A549 (cell line): ENCODE measurements at regions not wholly inside any gene's neighbourhood (a gene's known extent, or its start where the extent isn't known, plus 50 kb on each side); places are given as distances from the start of the nearest gene placed in this dataset.

ENCODE experiments used
- ATAC-seq, 2 experiments: fragments of 200-7000 bp in 1 of 2; fragments of >200 bp in 1 of 2; cut with Nextera tagmentation in 1 of 2; cut with Tn5 transposase in 1 of 2; 3 replicates each; pipeline versions ENCODE4 v1.8.0 to v1.9.1; 2018 to 2020; ENCODE audit warnings: mild to moderate bottlenecking in 1 of 2, moderate library complexity in 1 of 2
- CTCF ChIA-PET: fragments of 300-600 bp; sonication (Branson Sonifier 250); formaldehyde crosslinking; extraction: SDS; loops from one replicate; lab custom pipeline; 2021; ENCODE audit warnings: antibody characterized with exemption, inconsistent platforms; lab: Yijun Ruan, JAX
- POLR2A ChIA-PET: fragments of 350-600 bp; formaldehyde crosslinking; extraction: SDS; loops from one replicate; lab custom pipeline; 2021; ENCODE audit warnings: antibody characterized with exemption, inconsistent platforms; lab: Yijun Ruan, JAX
- DNase-seq, 2 experiments: peaks; one replicate each; pipeline versions ENCODE4 v3.0.0 to v3.0.0-alpha.2; 2011 to 2016; ENCODE audit warnings: low read depth in 1 of 2, low spot score in 1 of 2
- FAIRE-seq: peaks from 2 replicates; lab custom pipeline; 2011; peaks lifted over from hg19 to GRCh38; lab: Jason Lieb, UNC
- H3K27ac ChIP-seq, 2 experiments: fragments of >200 bp; sonication (Bioruptor Twin); formaldehyde crosslinking; 3 replicates each; pipeline ENCODE4 v1.5.1; 2016 to 2017
- H3K4me1 ChIP-seq: fragments of >200 bp; sonication (Bioruptor Twin); formaldehyde crosslinking; 3 replicates; pipeline ENCODE4 v1.6.1; 2016
- H3K4me2 ChIP-seq: fragments of >200 bp; sonication (Bioruptor Twin); formaldehyde crosslinking; 3 replicates; pipeline ENCODE4 v1.6.1; 2016
- H3K4me3 ChIP-seq: fragments of >200 bp; sonication (Bioruptor Twin); formaldehyde crosslinking; 3 replicates; pipeline ENCODE4 v1.5.1; 2016
- H3K9me3 ChIP-seq: fragments of >200 bp; sonication (Bioruptor Twin); formaldehyde crosslinking; 3 replicates; pipeline ENCODE4 v1.6.1; 2016
- CEBPB ChIP-seq, 2 experiments: fragments of >200 bp in 1 of 2; sonication (Bioruptor Twin) in 1 of 2; formaldehyde crosslinking in 1 of 2; IDR thresholded peaks; 2 replicates each; pipeline ENCODE4 v1.6.1; 2012 to 2016
- CHD4 ChIP-seq: fragments of 200-600 bp; sonication (generic); IDR thresholded peaks from 2 replicates; pipeline ENCODE4 v1.6.1; 2016; ENCODE audit warnings: antibody characterized with exemption, mild to moderate bottlenecking, borderline replicate concordance
- CTCF ChIP-seq: fragments of >200 bp; sonication (Bioruptor Twin); formaldehyde crosslinking; IDR thresholded peaks from 3 replicates; pipeline ENCODE4 v1.5.1; 2016
- EHMT2 ChIP-seq: fragments of 200-600 bp; sonication (generic); IDR thresholded peaks from 2 replicates; pipeline ENCODE4 v1.6.1; 2016; ENCODE audit warnings: antibody characterized with exemption, low read depth, mild to moderate bottlenecking, moderate library complexity
- FOSB ChIP-seq: fragments of 250-450 bp; sonication (Bioruptor Pico); IDR thresholded peaks from 2 replicates; pipeline ENCODE4 v1.5.0; 2020; ENCODE audit warnings: mild to moderate bottlenecking, moderate library complexity
- FOSL2 ChIP-seq, 2 experiments: fragments of 450-650 bp in 1 of 2; fragments of >200 bp in 1 of 2; sonication (Bioruptor Twin) in 1 of 2; formaldehyde crosslinking; IDR thresholded peaks; 2 replicates each; pipeline versions ENCODE4 v1.5.0 to v1.6.1; 2016 to 2020; ENCODE audit warnings: mild to moderate bottlenecking in 1 of 2, moderate library complexity in 1 of 2
- HDAC2 ChIP-seq: fragments of 200-600 bp; sonication (generic); IDR thresholded peaks from 2 replicates; pipeline ENCODE4 v1.6.1; 2016
- JUN ChIP-seq, 2 experiments: fragments of >200 bp; sonication (Bioruptor Twin); formaldehyde crosslinking; IDR thresholded peaks; 2 replicates in 1 of 2; 3 replicates in 1 of 2; pipeline ENCODE4 v1.6.1; 2016 to 2017
- KDM5A ChIP-seq: fragments of 200-600 bp; sonication (generic); IDR thresholded peaks from 2 replicates; pipeline ENCODE4 v1.6.1; 2016; ENCODE audit warnings: antibody characterized with exemption, mild to moderate bottlenecking
- MAZ ChIP-seq: fragments of 150-350 bp; IDR thresholded peaks from 2 replicates; pipeline ENCODE4 v1.6.1; 2014; ENCODE audit warnings: antibody characterized with exemption, low read depth, low read length, borderline replicate concordance
- MYC ChIP-seq: IDR thresholded peaks from 2 replicates; pipeline ENCODE4 v1.6.1; 2012; ENCODE audit warnings: mild to moderate bottlenecking, inconsistent platforms, low read length, improper control_type of control experiment, borderline replicate concordance
- NPAS2 ChIP-seq: fragments of 250-450 bp; sonication (Bioruptor Pico); IDR thresholded peaks from 2 replicates; pipeline ENCODE4 v1.8.0; 2022; ENCODE audit warnings: mild to moderate bottlenecking, moderate library complexity, borderline replicate concordance
- NR3C1 ChIP-seq: fragments of >200 bp; sonication (Bioruptor Twin); formaldehyde crosslinking; IDR thresholded peaks from 3 replicates; pipeline ENCODE4 v1.6.1; 2017
- POLR2AphosphoS2 ChIP-seq: conservative IDR thresholded peaks from 2 replicates; pipeline ENCODE4 v1.6.1; 2012; ENCODE audit warnings: low read length, improper control_type of control experiment, inconsistent platforms
- RAD21 ChIP-seq, 2 experiments: fragments of >200 bp in 1 of 2; sonication (Bioruptor Twin) in 1 of 2; formaldehyde crosslinking in 1 of 2; IDR thresholded peaks in 1 of 2; conservative IDR thresholded peaks in 1 of 2; 2 replicates in 1 of 2; 3 replicates in 1 of 2; pipeline ENCODE4 v1.6.1; 2012 to 2018; ENCODE audit warnings: inconsistent platforms in 1 of 2
- RARB ChIP-seq: fragments of 250-450 bp; sonication (Bioruptor Pico); IDR thresholded peaks from 2 replicates; pipeline ENCODE4 v1.8.0; 2021; ENCODE audit warnings: mild to moderate bottlenecking, moderate library complexity
- RNF2 ChIP-seq: fragments of 200-600 bp; sonication (generic); IDR thresholded peaks from 2 replicates; pipeline ENCODE4 v1.6.1; 2016; ENCODE audit warnings: low read depth, mild to moderate bottlenecking, antibody characterized with exemption, moderate library complexity, borderline replicate concordance
- SMC3 ChIP-seq: fragments of >200 bp; sonication (Bioruptor Twin); formaldehyde crosslinking; IDR thresholded peaks from 3 replicates; pipeline ENCODE4 v1.6.1; 2018; ENCODE audit warnings: inconsistent platforms
- TFCP2L1 ChIP-seq: fragments of 250-450 bp; sonication (Bioruptor Pico); IDR thresholded peaks from 2 replicates; pipeline ENCODE4 v1.5.0; 2021; ENCODE audit warnings: mild to moderate bottlenecking
- ZFP36 ChIP-seq: fragments of 450-650 bp; IDR thresholded peaks from 2 replicates; pipeline ENCODE4 v1.6.1; 2014; ENCODE audit warnings: borderline replicate concordance; ENCODE audit not compliant: partially characterized antibody
- WGBS: methylation state at CpG from one replicate; pipeline ENCODE4 v1.1.6; 2017; ENCODE audit errors: missing lambda C conversion rate; 5-methylcytosine and 5-hydroxymethylcytosine counted together
- TF ChIP-seq, protein P1 (sequence below): fragments of 200-600 bp; sonication (generic); IDR thresholded peaks from 2 replicates; pipeline ENCODE4 v1.6.1; 2016; ENCODE audit warnings: antibody characterized with exemption, mild to moderate bottlenecking, moderate library complexity
- TF ChIP-seq, protein P2 (sequence below): fragments of 450-650 bp; IDR thresholded peaks from 2 replicates; pipeline ENCODE4 v1.6.1; 2014; ENCODE audit warnings: antibody characterized with exemption

DNA sequence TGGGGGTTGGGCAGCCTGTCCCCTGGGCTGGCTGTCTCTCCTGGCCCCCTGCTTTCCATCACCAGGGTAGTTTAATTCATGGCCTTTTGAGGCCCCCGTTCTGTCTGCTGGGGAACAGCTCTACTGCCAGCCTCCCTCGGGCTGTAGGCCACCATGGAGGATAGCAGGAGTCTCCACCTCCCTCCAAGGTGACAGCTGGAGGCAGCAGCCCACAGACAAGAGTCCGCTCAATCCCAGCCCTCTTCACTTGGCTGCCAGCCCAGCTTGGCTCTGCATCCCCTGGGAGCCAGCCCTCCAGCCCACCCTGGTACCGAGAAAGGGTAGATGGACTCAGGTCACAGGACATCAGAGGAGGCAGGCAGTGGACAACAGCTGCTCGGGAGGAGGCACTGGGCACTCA, 194.6 kb upstream of the SDK2 start (continued):
- TF ChIP-seq MAZ (no peak), KDM5A (no peak), MYC (no peak), ZFP36 (no peak), FOSB (CRISPR knock-in tag) (no peak)
- TF ChIP-seq, protein P1, sequence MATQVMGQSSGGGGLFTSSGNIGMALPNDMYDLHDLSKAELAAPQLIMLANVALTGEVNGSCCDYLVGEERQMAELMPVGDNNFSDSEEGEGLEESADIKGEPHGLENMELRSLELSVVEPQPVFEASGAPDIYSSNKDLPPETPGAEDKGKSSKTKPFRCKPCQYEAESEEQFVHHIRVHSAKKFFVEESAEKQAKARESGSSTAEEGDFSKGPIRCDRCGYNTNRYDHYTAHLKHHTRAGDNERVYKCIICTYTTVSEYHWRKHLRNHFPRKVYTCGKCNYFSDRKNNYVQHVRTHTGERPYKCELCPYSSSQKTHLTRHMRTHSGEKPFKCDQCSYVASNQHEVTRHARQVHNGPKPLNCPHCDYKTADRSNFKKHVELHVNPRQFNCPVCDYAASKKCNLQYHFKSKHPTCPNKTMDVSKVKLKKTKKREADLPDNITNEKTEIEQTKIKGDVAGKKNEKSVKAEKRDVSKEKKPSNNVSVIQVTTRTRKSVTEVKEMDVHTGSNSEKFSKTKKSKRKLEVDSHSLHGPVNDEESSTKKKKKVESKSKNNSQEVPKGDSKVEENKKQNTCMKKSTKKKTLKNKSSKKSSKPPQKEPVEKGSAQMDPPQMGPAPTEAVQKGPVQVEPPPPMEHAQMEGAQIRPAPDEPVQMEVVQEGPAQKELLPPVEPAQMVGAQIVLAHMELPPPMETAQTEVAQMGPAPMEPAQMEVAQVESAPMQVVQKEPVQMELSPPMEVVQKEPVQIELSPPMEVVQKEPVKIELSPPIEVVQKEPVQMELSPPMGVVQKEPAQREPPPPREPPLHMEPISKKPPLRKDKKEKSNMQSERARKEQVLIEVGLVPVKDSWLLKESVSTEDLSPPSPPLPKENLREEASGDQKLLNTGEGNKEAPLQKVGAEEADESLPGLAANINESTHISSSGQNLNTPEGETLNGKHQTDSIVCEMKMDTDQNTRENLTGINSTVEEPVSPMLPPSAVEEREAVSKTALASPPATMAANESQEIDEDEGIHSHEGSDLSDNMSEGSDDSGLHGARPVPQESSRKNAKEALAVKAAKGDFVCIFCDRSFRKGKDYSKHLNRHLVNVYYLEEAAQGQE = no peak

GRCh38 chr17:73840829-73841228, 196.6 kb upstream of the SDK2 start:
- ChIA-PET POLR2A (no interaction called here), CTCF (interaction anchor here (0.5 to 6.1 kb wide), 24 partner anchors 8 to 411 kb away, joined by 3 to 64 read pairs (median 5); partner anchors contain the start of gene SDK2)
- peak; percentile 91 for TF ChIP-seq ZFP36
- TF ChIP-seq POLR2AphosphoS2 = no peak
- no peak overlapping the region for H3K4me3 ChIP-seq
- no peak for FAIRE-seq
- DNase-seq = no peak
- ATAC-seq = no peak
- peak overlapping the region; percentile 2 to 37; a peak in 1 of 6 replicates for H3K27ac ChIP-seq
- peaks cover 6% of the 10 kb centered on the region; the same call in 1 of the 3 replicates for H3K4me1 ChIP-seq
- 14% methylated on average over 1 of the region's 1 CpG for WGBS
- no peaks in the 10 kb centered on the region for H3K9me3 ChIP-seq
- H3K4me2 ChIP-seq = no peak overlapping the region

- H3K27ac ChIP-seq = peak overlapping the region in 1 of 2 experiments; percentile 37; a peak in 1 of 6 replicates
- 68% methylated on average over 3 of the region's 3 CpGs for WGBS
- peaks cover 6% of the 10 kb centered on the region; the same call in 1 of the 3 replicates for H3K4me1 ChIP-seq
- H3K4me3 ChIP-seq = no peak overlapping the region
- ATAC-seq (peak; percentile 70 to 90), DNase-seq (peak; percentile 54 to 60), FAIRE-seq (no peak)
- ChIA-PET POLR2A (no interaction called here), CTCF (interaction anchor here (0.5 to 6.1 kb wide), 43 partner anchors 9 to 411 kb away, joined by 3 to 64 read pairs (median 4); partner anchors contain the start of gene SDK2)
- no peaks in the 10 kb centered on the region for H3K9me3 ChIP-seq
- H3K4me2 ChIP-seq = no peak overlapping the region
- TF ChIP-seq NR3C1 = no peak
- peak; percentile 92 to 96 for TF ChIP-seq RAD21 (conservative IDR thresholded peaks at IDR 0.05 in 1 of 2, IDR thresholded peaks at IDR 0.05 in 1 of 2)
- TF ChIP-seq SMC3 = peak; percentile 90
- TF ChIP-seq MYC = 0 out of 2 replicates have a peak, but pooled peaks have one; percentile 47
- TF ChIP-seq TFCP2L1 (CRISPR knock-in tag) = no peak
- TF ChIP-seq CTCF = peak; percentile 78
Observed at GRCh38 chr17:73841431-73842060, 197.3 kb upstream of the SDK2 start.

GRCh38 chr17:73847952-73848351, 203.7 kb upstream of the SDK2 start:
- H3K9me3 ChIP-seq = no peaks in the 10 kb centered on the region
- 88% methylated on average over 12 of the region's 12 CpGs for whole genome bisulfite sequencing
- 0 out of 3 replicates have a peak, but pooled peaks cover 4% of the 10 kb centered on the region for H3K4me1 ChIP-seq
- DNase-seq = no peak
- ChIA-PET POLR2A (no interaction called here), CTCF (interaction anchor here (0.5 to 1.2 kb wide), 4 partner anchors 66 to 352 kb away, joined by 3 to 4 read pairs (median 4); no protein-coding TSS in a partner anchor)
- H3K27ac ChIP-seq = no peak overlapping the region
- TF ChIP-seq JUN (IDR thresholded peaks at IDR 0.05) (no peak), RARB (CRISPR knock-in tag) (no peak), EHMT2 (no peak), NPAS2 (CRISPR knock-in tag) (no peak), FOSL2 (IDR thresholded peaks at IDR 0.05) (no peak), FOSL2 (CRISPR knock-in tag; IDR thresholded peaks at IDR 0.05) (no peak), CEBPB (IDR thresholded peaks at IDR 0.05) (no peak), RNF2 (no peak), CHD4 (no peak), MYC (no peak), HDAC2 (no peak)
- TF ChIP-seq, protein P2, sequence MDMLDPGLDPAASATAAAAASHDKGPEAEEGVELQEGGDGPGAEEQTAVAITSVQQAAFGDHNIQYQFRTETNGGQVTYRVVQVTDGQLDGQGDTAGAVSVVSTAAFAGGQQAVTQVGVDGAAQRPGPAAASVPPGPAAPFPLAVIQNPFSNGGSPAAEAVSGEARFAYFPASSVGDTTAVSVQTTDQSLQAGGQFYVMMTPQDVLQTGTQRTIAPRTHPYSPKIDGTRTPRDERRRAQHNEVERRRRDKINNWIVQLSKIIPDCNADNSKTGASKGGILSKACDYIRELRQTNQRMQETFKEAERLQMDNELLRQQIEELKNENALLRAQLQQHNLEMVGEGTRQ = no peak
- no peak overlapping the region for H3K4me2 ChIP-seq
- FAIRE-seq = no peak
- H3K4me3 ChIP-seq = no peak overlapping the region
- ATAC-seq = no peak
